ENCODE measurements at regions not wholly inside any gene's neighbourhood (a gene's known extent, or its start where the extent isn't known, plus 50 kb on each side); places are given as distances from the start of the nearest gene placed in this dataset.
"Not testable (repeated sequence)": the region's sequence is repeated elsewhere in the genome, so short reads cannot be mapped to it uniquely, and the experiment has no call there.

GRCh38 chr3:34109846-34110245 lies 311.4 kb downstream of the PDCD6IP start:
- DNase-seq (ENCODE audit: low spot score) = no peak

GRCh38 chr3:34111361-34111760 lies 312.9 kb downstream of the PDCD6IP start:
- DNase-seq (ENCODE audit: low spot score) = no peak

GRCh38 chr3:34112261-34112660 lies 313.8 kb downstream of the PDCD6IP start:
- DNase-seq (ENCODE audit: low spot score) = not testable (repeated sequence)

- no peak for DNase-seq (ENCODE audit: low spot score)
These were observed 332.7 kb downstream of the PDCD6IP start for GRCh38 chr3:34131091-34131490.

- DNase-seq (ENCODE audit: low spot score) = no peak
These were observed 333.8 kb downstream of the PDCD6IP start for GRCh38 chr3:34132069-34132692.

GRCh38 chr3:34139566-34139965 lies 341.1 kb downstream of the PDCD6IP start:
- no peak for DNase-seq (ENCODE audit: low spot score)

GRCh38 chr3:34140616-34141015 lies 342.2 kb downstream of the PDCD6IP start:
- DNase-seq (ENCODE audit: low spot score) = no peak

GRCh38 chr3:34141841-34142337 lies 343.5 kb downstream of the PDCD6IP start:
- no peak for DNase-seq (ENCODE audit: low spot score)

- no peak for DNase-seq (ENCODE audit: low spot score)
These were observed 347.4 kb downstream of the PDCD6IP start for GRCh38 chr3:34145796-34146195.

GRCh38 chr3:34146596-34146995 lies 348.2 kb downstream of the PDCD6IP start:
- no peak for DNase-seq (ENCODE audit: low spot score)

- no peak for DNase-seq (ENCODE audit: low spot score)
These were observed 352.6 kb downstream of the PDCD6IP start for GRCh38 chr3:34150992-34151391.

- DNase-seq (ENCODE audit: low spot score) = no peak
These were observed 354.2 kb downstream of the PDCD6IP start for GRCh38 chr3:34152656-34153055.

GRCh38 chr3:34155108-34155507 lies 356.7 kb downstream of the PDCD6IP start:
- no peak for DNase-seq (ENCODE audit: low spot score)

- no peak for DNase-seq (ENCODE audit: low spot score)
These were observed 357.2 kb downstream of the PDCD6IP start for GRCh38 chr3:34155666-34156065.

- no peak for DNase-seq (ENCODE audit: low spot score)
These were observed 359.1 kb downstream of the PDCD6IP start for GRCh38 chr3:34157491-34157890.

GRCh38 chr3:34159613-34160420 lies 361.4 kb downstream of the PDCD6IP start:
- no peak for DNase-seq (ENCODE audit: low spot score)

GRCh38 chr3:34169636-34170035 lies 371.2 kb downstream of the PDCD6IP start:
- not testable (repeated sequence) for DNase-seq (ENCODE audit: low spot score)

- DNase-seq (ENCODE audit: low spot score) = no peak
These were observed 376.3 kb downstream of the PDCD6IP start for GRCh38 chr3:34174740-34175139.

- no peak for DNase-seq (ENCODE audit: low spot score)
These were observed 377.3 kb downstream of the PDCD6IP start for GRCh38 chr3:34175636-34176176.

GRCh38 chr3:34176723-34177122 lies 378.3 kb downstream of the PDCD6IP start:
- no peak for DNase-seq (ENCODE audit: low spot score)

- no peak for DNase-seq (ENCODE audit: low spot score)
These were observed 380.0 kb downstream of the PDCD6IP start for GRCh38 chr3:34178415-34178814.

- no peak for DNase-seq (ENCODE audit: low spot score)
These were observed 381.3 kb downstream of the PDCD6IP start for GRCh38 chr3:34179716-34180115.

GRCh38 chr3:34180532-34180931 lies 382.1 kb downstream of the PDCD6IP start:
- DNase-seq (ENCODE audit: low spot score) = no peak
